Adrenal gland (tissue), 5 donors: ENCODE measurements at regions not wholly inside any gene's neighbourhood (a gene's known extent, or its start where the extent isn't known, plus 50 kb on each side); places are given as distances from the start of the nearest gene placed in this dataset.

Source experiments
- CTCF ChIP-seq, 6 experiments: fragments of 450-650 bp in 4 of 6; fragments of 200-600 bp in 2 of 6; sonication (generic) in 1 of 6; IDR thresholded peaks; 1 replicate in 5 of 6; 2 replicates in 1 of 6; pipeline versions ENCODE4 v1.5.1 to v1.8.0; 2016 to 2021; ENCODE audit warnings: antibody characterized with exemption in 6 of 6, mild to moderate bottlenecking in 2 of 6, moderate library complexity in 1 of 6
- POLR2A ChIP-seq, 2 donors: fragments of 450-650 bp; IDR thresholded peaks; one replicate each; pipeline ENCODE4 v1.6.1; 2017; ENCODE audit warnings: antibody characterized with exemption in 2 of 2, mild to moderate bottlenecking in 2 of 2, moderate library complexity in 1 of 2
- donor health status: DM: no; HTN: no; CAD: no.

GRCh38 chr3:34411596-34411995 is 613.2 kb downstream of the PDCD6IP start:
- TF ChIP-seq CTCF (IDR thresholded peaks at IDR 0.05) (no peak), POLR2A (IDR thresholded peaks at IDR 0.05) (no peak)
